GM12874 (cell line): ENCODE measurements at regions not wholly inside any gene's neighbourhood (a gene's known extent, or its start where the extent isn't known, plus 50 kb on each side); places are given as distances from the start of the nearest gene placed in this dataset.

ENCODE experiments used
- TF ChIP-seq, protein P1 (sequence below): IDR thresholded peaks from 2 replicates; pipeline ENCODE4 v1.5.1; 2011; ENCODE audit warnings: low read depth, mild to moderate bottlenecking, control low read depth, low read length, moderate library complexity; ENCODE audit not compliant: insufficient read depth

DNA sequence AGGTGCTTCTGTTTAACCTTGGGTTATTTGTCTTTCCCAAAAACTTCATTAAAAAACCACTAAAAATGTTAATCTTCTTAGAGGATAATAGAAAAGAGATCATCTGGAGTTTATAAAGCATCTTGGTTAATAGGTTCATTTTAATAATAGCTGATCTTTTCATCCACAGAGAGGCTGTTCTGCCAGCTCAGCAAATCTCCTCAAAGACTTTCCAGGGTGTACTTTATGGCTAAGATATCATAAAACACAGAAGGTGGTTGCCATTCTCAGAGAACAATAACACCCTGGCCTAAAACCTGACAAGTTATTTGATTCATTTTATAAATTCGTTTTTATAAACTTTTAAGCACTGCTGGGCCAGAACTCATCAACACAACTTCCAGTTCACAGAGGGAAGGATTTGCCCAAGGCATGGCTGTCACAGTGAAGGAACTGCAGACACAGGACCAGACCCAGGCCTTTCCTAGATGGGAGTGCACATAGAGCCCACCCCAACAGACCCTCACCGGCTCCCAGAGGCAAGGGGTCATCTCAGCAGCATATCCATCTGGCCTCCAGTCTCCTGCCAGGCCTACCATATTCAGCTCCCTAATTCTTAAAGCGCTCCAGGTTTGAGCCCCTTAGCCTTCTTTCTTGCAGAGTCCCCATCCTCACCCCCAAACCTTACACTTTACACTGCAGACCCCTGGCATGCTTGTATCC, 203.4 kb upstream of the RAB6C start:
- TF ChIP-seq, protein P1, sequence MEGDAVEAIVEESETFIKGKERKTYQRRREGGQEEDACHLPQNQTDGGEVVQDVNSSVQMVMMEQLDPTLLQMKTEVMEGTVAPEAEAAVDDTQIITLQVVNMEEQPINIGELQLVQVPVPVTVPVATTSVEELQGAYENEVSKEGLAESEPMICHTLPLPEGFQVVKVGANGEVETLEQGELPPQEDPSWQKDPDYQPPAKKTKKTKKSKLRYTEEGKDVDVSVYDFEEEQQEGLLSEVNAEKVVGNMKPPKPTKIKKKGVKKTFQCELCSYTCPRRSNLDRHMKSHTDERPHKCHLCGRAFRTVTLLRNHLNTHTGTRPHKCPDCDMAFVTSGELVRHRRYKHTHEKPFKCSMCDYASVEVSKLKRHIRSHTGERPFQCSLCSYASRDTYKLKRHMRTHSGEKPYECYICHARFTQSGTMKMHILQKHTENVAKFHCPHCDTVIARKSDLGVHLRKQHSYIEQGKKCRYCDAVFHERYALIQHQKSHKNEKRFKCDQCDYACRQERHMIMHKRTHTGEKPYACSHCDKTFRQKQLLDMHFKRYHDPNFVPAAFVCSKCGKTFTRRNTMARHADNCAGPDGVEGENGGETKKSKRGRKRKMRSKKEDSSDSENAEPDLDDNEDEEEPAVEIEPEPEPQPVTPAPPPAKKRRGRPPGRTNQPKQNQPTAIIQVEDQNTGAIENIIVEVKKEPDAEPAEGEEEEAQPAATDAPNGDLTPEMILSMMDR, result no peak

DNA sequence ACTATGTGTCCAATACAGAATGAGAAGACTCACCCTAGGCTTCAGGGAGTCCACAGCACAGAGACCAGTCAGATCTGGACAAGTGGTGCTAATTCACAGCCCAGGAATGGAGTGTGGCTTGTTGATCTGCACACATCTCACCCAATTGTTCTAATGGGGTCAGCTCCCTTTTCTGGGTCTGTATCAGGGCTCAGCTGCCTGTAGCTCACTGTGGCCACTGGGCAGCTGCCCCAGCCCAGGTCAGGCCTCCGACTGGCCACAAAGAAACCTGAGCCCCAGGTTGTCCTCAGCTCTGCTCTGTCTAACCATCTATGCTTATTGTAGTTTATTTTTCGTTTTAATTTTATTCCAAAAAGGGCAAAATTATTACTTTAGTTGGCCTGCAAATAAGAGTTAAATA, 202.3 kb upstream of the RAB6C start:
- TF ChIP-seq, protein P1, result no peak

DNA sequence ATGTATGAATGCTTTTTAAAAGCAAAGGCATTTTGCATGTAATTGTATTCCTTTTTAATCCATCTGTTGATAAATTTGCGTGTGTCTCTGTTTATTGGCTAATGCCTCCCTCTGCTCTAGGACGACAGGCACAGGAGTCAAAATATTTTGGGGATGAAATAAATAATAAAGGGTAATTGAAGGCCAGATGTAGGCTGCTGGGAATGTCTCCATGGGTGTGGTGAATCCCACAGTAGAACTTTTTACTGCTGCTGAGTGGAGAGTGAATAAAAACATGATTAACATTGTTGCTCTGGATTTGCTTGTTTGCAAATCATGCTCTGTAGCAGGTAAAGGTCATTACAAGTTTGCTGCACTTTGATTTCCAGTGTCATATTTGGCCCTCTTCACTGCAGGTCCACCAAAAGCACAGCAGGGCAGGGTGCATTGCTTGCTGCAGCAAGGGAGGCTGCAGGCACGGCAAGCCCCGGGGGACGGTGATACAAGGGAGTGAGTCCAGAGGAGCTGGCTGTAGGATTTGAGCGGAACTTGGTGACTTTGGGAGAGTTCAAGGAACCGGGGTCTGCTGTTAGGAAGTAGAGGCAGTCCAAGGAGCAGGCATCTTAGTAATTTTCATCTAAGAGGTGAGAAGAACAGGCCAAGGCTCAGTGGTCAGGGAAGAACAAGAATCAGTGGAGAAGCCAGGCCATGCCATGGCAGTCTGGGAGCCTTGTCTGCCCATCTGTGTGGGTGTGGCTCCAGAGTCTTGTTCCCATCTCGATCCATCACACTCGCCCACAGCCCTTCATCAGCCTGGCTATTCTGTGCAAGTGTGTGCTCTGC, 201.5 kb upstream of the RAB6C start:
- TF ChIP-seq, protein P1, result no peak

DNA sequence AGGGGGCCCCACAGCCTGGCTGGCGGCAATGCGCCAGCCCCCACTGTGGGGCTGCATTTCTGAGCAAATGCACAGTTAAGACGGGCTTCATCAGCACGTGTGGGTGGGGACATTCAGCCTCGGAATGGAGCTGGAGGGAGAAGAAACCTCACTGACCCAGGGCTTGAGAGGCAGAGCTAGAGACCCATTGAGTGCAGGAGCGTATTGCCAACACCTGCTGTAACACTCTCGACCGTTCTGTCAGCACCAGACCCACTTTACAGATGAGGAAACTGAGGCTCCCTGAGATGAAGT, 200.9 kb upstream of the RAB6C start:
- TF ChIP-seq, protein P1, result no peak

DNA sequence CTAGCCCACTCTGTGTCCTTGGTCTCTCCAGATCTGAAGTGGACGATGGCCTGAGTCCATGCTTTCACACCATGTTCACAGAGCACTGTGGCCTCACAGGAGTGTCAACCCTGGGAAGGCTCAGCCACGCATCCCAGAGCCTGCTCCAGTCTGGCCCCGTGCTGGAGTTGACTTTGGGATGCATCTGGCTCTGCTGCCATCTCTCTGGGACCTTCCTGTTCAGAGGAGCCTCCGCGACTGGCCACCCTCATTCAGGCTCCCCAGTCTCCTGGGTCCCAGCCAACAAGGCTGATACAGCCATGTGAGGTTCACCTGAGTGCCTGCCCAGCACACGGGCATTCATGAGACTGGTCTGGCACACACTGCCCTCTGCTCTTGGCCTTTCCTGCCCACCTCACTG, 199.7 kb upstream of the RAB6C start:
- TF ChIP-seq, protein P1, result no peak

DNA sequence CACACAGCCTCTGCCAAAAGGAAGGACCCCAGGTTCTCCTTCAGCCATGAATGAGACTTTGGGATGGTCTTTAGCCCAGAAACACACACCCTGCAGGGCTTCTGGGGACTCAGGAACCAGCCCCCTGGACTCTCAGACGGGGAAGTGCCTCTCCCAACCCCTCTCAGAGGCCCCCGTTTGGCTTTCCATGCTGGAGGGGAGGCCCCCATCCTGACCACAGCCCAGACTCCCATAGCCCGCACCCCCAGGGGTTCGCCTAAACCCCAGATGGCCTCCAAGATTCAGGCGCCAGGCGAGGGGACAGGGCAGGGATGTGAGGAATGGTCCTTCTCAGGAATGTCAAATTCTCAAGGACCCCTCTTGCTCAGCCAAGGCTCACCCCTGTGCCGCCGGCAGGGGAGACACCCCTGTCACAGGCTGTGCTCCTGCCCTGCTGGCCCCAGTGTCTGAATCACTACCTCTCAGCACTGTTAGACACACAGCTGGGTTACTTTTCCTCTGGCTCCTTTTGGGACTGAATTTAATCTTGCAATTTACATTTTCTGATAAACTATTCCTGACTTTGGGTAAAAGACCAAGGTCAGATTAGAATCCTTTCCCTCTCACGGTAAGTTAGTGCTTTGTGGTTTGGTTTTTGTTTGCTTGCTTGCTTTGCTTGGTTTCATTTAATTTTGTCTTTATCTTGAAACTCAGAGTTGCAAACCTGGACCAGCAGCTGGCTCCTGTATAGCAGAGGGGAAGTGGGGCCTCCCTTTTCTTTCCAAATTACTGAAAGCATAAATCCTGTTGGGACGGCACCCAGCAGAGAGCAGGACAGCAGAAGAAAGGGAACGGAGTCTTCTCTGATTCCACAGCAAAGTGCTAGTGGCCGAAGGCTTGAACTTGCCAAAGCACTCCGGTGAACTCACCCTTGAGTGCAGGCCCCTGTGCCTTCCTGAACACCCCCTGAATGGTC, 198.9 kb upstream of the RAB6C start:
- TF ChIP-seq, protein P1, result no peak
